ENCODE measurements at regions not wholly inside any gene's neighbourhood (a gene's known extent, or its start where the extent isn't known, plus 50 kb on each side); places are given as distances from the start of the nearest gene placed in this dataset.

DNA sequence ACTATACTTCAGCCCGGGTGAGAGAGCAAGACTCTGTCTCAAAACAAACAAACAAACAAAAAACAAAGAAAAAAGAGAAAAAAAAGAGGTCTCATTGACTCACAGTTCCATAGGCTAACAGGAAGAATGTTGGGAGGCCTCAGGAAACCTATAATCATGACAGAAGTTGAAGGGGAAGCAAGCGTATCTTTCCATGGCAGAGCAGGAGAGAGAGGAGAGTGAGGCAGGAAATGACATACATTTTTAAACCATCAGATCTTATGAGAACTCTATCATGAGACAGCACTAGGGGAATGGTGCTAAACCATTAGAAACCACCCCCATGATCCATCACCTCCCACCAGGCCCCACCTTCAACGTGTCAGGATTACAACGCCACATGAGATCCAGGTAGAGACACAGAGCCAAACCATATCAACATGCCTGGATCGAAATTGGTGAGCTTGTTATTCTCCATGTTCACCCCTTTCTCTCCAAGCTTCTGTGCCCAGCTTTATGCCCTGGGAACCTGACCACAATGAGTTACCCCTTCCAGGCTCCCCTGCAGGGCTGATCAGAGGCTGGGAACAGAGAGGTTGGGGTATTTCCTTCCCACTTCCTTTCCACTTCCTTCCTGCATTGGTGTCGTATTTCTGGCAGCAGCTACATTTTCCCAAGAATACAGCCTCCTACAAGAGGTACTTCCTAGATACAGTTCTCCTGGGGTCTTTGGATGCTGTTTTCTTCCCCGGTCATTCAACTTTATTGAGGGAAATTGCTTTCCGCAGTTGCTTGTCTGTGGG, 219.3 kb upstream of the FLRT2 start:
- Histone ChIP-seq H3K36me3 (ENCODE audit: insufficient read depth, low read length) (no peaks in the 10 kb centered on the region), H3K4me3 (ENCODE audit: low read length) (no peak overlapping the region), H3K9me3 (ENCODE audit: control insufficient read depth in 1 of 2, insufficient read depth in 1 of 2, low read length in 2 of 2) (peaks cover 0 to 6% of the 10 kb centered on the region in 2 experiments), H3K4me1 (ENCODE audit: insufficient read depth, low read length) (no peaks in the 10 kb centered on the region), H3K27ac (ENCODE audit: low read depth in 1 of 2, low read length in 2 of 2) (no peak overlapping the region), H3K27me3 (ENCODE audit: control insufficient read depth in 1 of 2, insufficient read depth in 2 of 2, low read length in 2 of 2) (no peaks in the 10 kb centered on the region)
- Mint-ChIP-seq H3K27me3 (no peaks in the 10 kb centered on the region), H3K36me3 (ENCODE audit: low read depth) (no peaks in the 10 kb centered on the region), H3K27ac (no peak overlapping the region), H3K4me3 (no peak overlapping the region), H3K4me1 (ENCODE audit: low read depth) (no peaks in the 10 kb centered on the region), H3K9me3 (peaks cover 1% of the 10 kb centered on the region)
- ATAC-seq (ENCODE audit: poor library complexity) (no peak), DNase-seq (no peak)
- intact Hi-C loops (cut with DNase I, micrococcal nuclease), result no loop called here
- ChIA-PET CTCF (interaction anchor here (0.7 kb wide), 1 partner anchor 43 kb away, joined by 3 read pairs; no protein-coding TSS in a partner anchor), POLR2A (no interaction called here)
- TF ChIP-seq, protein P1, sequence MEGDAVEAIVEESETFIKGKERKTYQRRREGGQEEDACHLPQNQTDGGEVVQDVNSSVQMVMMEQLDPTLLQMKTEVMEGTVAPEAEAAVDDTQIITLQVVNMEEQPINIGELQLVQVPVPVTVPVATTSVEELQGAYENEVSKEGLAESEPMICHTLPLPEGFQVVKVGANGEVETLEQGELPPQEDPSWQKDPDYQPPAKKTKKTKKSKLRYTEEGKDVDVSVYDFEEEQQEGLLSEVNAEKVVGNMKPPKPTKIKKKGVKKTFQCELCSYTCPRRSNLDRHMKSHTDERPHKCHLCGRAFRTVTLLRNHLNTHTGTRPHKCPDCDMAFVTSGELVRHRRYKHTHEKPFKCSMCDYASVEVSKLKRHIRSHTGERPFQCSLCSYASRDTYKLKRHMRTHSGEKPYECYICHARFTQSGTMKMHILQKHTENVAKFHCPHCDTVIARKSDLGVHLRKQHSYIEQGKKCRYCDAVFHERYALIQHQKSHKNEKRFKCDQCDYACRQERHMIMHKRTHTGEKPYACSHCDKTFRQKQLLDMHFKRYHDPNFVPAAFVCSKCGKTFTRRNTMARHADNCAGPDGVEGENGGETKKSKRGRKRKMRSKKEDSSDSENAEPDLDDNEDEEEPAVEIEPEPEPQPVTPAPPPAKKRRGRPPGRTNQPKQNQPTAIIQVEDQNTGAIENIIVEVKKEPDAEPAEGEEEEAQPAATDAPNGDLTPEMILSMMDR (IDR thresholded peaks at IDR 0.05), result no peak

GRCh38 chr14:85313560-85314207, 216.3 kb upstream of the FLRT2 start:
- H3K27ac Mint-ChIP-seq, result no peak overlapping the region
- H3K4me1 Mint-ChIP-seq (ENCODE audit: low read depth), result no peaks in the 10 kb centered on the region
- TF ChIP-seq, protein P1 (IDR thresholded peaks at IDR 0.05), result no peak
- Histone ChIP-seq H3K4me1 (ENCODE audit: insufficient read depth, low read length) (no peaks in the 10 kb centered on the region), H3K4me3 (ENCODE audit: low read length) (no peak overlapping the region), H3K27me3 (ENCODE audit: control insufficient read depth in 1 of 2, insufficient read depth in 2 of 2, low read length in 2 of 2) (no peaks in the 10 kb centered on the region), H3K27ac (ENCODE audit: low read depth in 1 of 2, low read length in 2 of 2) (no peak overlapping the region), H3K36me3 (ENCODE audit: insufficient read depth, low read length) (no peaks in the 10 kb centered on the region), H3K9me3 (ENCODE audit: control insufficient read depth in 1 of 2, insufficient read depth in 1 of 2, low read length in 2 of 2) (peaks cover 0 to 7% of the 10 kb centered on the region in 2 experiments)
- intact Hi-C loops (cut with DNase I, micrococcal nuclease), result no loop called here
- H3K36me3 Mint-ChIP-seq (ENCODE audit: low read depth), result no peaks in the 10 kb centered on the region
- H3K27me3 Mint-ChIP-seq, result no peaks in the 10 kb centered on the region
- CTCF ChIA-PET, result no interaction called here
- H3K4me3 Mint-ChIP-seq, result no peak overlapping the region
- POLR2A ChIA-PET, result no interaction called here
- H3K9me3 Mint-ChIP-seq, result peaks cover 4% of the 10 kb centered on the region
- no peak for DNase-seq
- no peak for ATAC-seq (ENCODE audit: poor library complexity)

DNA sequence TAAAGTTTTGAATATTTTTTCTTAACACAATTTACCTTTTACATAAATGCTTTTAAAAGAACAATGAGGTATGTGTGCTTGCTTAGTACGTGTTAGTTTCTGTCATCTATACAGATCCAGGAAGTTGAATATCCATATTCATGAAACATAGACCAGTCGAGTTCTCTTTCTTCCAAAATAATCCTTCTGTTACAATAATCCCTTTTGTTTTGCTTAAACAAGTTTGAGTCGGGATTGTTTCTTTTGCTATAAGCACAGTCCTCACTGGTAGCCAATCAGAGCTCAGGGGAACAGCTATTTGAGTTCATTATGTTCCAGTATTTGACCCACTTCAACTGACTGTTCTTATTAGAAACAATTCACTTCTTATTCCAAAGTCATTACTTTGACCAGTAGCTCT, 214.7 kb upstream of the FLRT2 start:
- ATAC-seq (ENCODE audit: poor library complexity), result no peak
- no peak overlapping the region for H3K27ac Mint-ChIP-seq
- Histone ChIP-seq H3K4me3 (ENCODE audit: low read length) (no peak overlapping the region), H3K36me3 (ENCODE audit: insufficient read depth, low read length) (no peaks in the 10 kb centered on the region), H3K27ac (ENCODE audit: low read depth in 1 of 2, low read length in 2 of 2) (no peak overlapping the region), H3K9me3 (ENCODE audit: control insufficient read depth in 1 of 2, insufficient read depth in 1 of 2, low read length in 2 of 2) (peaks cover 0 to 7% of the 10 kb centered on the region in 2 experiments), H3K27me3 (ENCODE audit: control insufficient read depth in 1 of 2, insufficient read depth in 2 of 2, low read length in 2 of 2) (no peaks in the 10 kb centered on the region), H3K4me1 (ENCODE audit: insufficient read depth, low read length) (no peaks in the 10 kb centered on the region)
- intact Hi-C loops (cut with DNase I, micrococcal nuclease), result no loop called here
- CTCF ChIA-PET, result no interaction called here
- TF ChIP-seq, protein P1 (IDR thresholded peaks at IDR 0.05), result no peak
- H3K4me3 Mint-ChIP-seq, result no peak overlapping the region
- POLR2A ChIA-PET, result no interaction called here
- H3K9me3 Mint-ChIP-seq, result peaks cover 8% of the 10 kb centered on the region
- H3K4me1 Mint-ChIP-seq (ENCODE audit: low read depth), result no peaks in the 10 kb centered on the region
- no peaks in the 10 kb centered on the region for H3K36me3 Mint-ChIP-seq (ENCODE audit: low read depth)
- H3K27me3 Mint-ChIP-seq, result no peaks in the 10 kb centered on the region
- DNase-seq, result no peak

All from CD4-positive, alpha-beta T cell (primary cell).